WI38 (cell line): ENCODE measurements at regions not wholly inside any gene's neighbourhood (a gene's known extent, or its start where the extent isn't known, plus 50 kb on each side); places are given as distances from the start of the nearest gene placed in this dataset.

ENCODE experiments used
- H3K4me3 ChIP-seq: 2 replicates; pipeline ENCODE4 v1.5.1; 2011; ENCODE audit warnings: low read depth, mild to moderate bottlenecking, control low read depth, low read length
- CTCF ChIP-seq: IDR thresholded peaks from 2 replicates; pipeline ENCODE4 v1.5.1; 2012; ENCODE audit warnings: low read depth, mild to moderate bottlenecking, control low read depth, low read length

GRCh38 chr11:129574431-129574830 lies 198.8 kb downstream of the BARX2 start:
- no peak overlapping the region for H3K4me3 ChIP-seq
- TF ChIP-seq CTCF = no peak

DNA sequence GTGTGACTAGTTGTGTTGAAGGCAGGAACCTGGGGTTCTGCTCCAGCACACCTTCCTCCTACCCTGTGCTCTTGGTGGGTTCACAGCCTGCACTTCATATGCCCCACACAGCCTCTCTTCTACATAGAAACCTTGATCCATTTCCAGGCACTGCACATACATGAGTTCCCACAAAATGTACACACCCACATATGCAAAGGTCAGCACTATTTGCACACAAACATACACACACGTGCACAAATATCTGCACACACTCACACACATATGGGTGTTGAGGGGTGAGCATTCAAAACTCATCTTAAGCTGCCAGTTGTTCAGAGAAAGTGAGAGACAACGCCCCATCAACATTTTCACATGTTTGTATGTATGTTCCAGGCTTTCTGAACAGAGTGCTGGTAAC lies 201.0 kb downstream of the BARX2 start:
- no peak overlapping the region for H3K4me3 ChIP-seq
- TF ChIP-seq CTCF = no peak

- H3K4me3 ChIP-seq = no peak overlapping the region
- TF ChIP-seq CTCF = no peak
Observed at GRCh38 chr11:129578006-129578405, 202.4 kb downstream of the BARX2 start.

DNA sequence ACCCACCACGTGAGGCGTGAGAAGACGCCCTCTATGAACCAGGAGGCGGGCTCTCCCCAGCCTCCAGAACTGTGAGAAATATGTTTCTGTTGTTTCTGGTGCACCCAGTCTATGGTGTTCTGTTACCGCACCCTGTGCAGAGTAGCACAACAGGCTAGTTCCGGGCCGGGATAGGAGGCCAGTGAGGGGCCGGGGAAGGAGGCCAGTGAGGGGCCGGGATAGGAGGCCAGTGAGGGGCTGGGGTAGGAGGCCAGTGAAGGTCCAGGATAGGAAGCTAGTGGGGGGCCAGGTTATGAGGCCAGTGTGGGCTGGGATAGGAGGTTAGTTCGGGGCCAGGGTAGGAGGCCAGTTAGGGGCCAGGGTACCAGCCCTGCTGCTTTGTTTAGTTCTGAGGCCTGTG lies 204.6 kb downstream of the BARX2 start:
- no peak for TF ChIP-seq CTCF
- H3K4me3 ChIP-seq = no peak overlapping the region

- TF ChIP-seq CTCF = no peak
- H3K4me3 ChIP-seq = no peak overlapping the region
Observed at GRCh38 chr11:129584316-129584715, 208.7 kb downstream of the BARX2 start.

GRCh38 chr11:129589190-129589860 lies 213.7 kb downstream of the BARX2 start:
- TF ChIP-seq CTCF = no peak
- H3K4me3 ChIP-seq = no peak overlapping the region

DNA sequence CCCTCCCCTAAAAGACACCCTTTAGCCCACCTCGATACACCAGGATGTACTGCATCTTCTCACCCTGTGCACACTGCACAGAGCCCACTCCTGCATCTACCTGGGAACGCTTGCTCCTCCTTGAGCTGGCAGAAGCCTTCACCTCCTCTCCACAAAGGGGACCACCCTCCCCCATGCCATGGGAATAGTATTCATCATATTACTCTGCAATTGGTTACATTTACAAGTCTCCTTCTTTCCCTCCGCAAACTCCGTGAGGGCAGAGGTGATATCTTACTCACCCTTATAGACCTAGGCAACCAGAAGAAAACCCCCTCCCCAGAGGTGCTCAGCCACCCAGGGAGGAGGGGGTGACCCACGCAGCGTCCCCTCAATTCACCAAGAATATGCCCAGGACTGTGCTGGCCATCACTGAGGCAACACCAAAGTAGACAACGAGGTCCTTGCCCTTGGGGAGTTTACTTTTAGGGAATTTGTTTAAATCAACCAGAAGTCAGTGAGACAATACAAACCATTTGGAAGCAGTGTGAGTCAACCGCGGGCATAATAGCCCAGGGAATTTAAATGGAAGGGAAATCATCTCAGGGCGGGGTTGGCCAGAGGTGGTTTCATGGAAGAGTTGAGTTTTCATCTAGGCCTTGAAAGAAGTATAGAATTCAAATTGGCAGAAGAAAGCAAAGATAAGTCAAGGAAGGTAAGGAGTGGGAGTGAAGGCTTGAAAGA lies 214.5 kb downstream of the BARX2 start:
- no peak for TF ChIP-seq CTCF

More for the DNA sequence above, 214.5 kb downstream of the BARX2 start:
- no peak overlapping the region for H3K4me3 ChIP-seq
